ENCODE measurements at regions not wholly inside any gene's neighbourhood (a gene's known extent, or its start where the extent isn't known, plus 50 kb on each side); places are given as distances from the start of the nearest gene placed in this dataset.
A peak's percentile ranks its signal among the peaks of the same experiment; 100 is the strongest.
"Not testable (repeated sequence)": the region's sequence is repeated elsewhere in the genome, so short reads cannot be mapped to it uniquely, and the experiment has no call there.

- no peaks in the 10 kb centered on the region for H3K23me2 ChIP-seq (ENCODE audit: insufficient read length, low read depth, low read length, poor library complexity, severe bottlenecking)
- no peaks in the 10 kb centered on the region for H3K79me2 ChIP-seq (ENCODE audit: insufficient read depth, low read length)
- H3K18ac ChIP-seq (ENCODE audit: insufficient read length, low read depth, low read length), result no peak overlapping the region
- H3K27me3 ChIP-seq (ENCODE audit: insufficient read depth, low read length), result no peaks in the 10 kb centered on the region
- no peak overlapping the region for H4K91ac ChIP-seq (ENCODE audit: insufficient read length, low read depth, low read length)
- no peak overlapping the region for H3K27ac ChIP-seq (ENCODE audit: insufficient read length, low read depth, low read length)
- H2BK20ac ChIP-seq (ENCODE audit: low read depth, low read length, poor library complexity, severe bottlenecking), result no peak overlapping the region
- H2BK15ac ChIP-seq (ENCODE audit: low read depth, low read length), result no peak overlapping the region
- Mint-ChIP-seq H3K27me3 (ENCODE audit: low read depth) (no peaks in the 10 kb centered on the region), H3K36me3 (ENCODE audit: insufficient read depth in 1 of 3, low read depth in 3 of 3) (no peaks in the 10 kb centered on the region), H3K9me3 (no peaks in the 10 kb centered on the region), H3K4me1 (peaks cover 6 to 7% of the 10 kb centered on the region in 2 experiments; a peak in 3 of 4 replicates), H3K27ac (peak overlapping the region in 1 of 3 experiments; percentile 46; a peak in 3 of 7 replicates), H3K4me3 (no peak overlapping the region)
- H4K8ac ChIP-seq (replicated peaks; ENCODE audit: insufficient read length, low read depth, low read length), result no peak overlapping the region
- no peaks in the 10 kb centered on the region for H3K9me3 ChIP-seq (ENCODE audit: control insufficient read depth, low read depth, low read length)
- no peak overlapping the region for H2BK12ac ChIP-seq (ENCODE audit: insufficient read length, low read depth, low read length)
- H2BK120ac ChIP-seq (ENCODE audit: low read depth, low read length, poor library complexity, severe bottlenecking), result no peak overlapping the region
- DNase-seq, result no peak
- no peak overlapping the region for H3K56ac ChIP-seq (ENCODE audit: insufficient read length, low read depth, low read length)
- H3K4me2 ChIP-seq (ENCODE audit: insufficient read depth, insufficient read length, low read length), result no peak overlapping the region
- H3K4ac ChIP-seq (ENCODE audit: low read depth, low read length), result no peak overlapping the region
- no peaks in the 10 kb centered on the region for H3K79me1 ChIP-seq (ENCODE audit: insufficient read depth, low read depth, low read length, poor library complexity, severe bottlenecking)
- WGBS (ENCODE audit: extremely low coverage, insufficient read length, low lambda C conversion rate), result no CpG with 5 or more reads among the region's 7 CpGs
- H3K4me1 ChIP-seq (ENCODE audit: insufficient read depth, low read length), result no peaks in the 10 kb centered on the region
- H3K9ac ChIP-seq (ENCODE audit: extremely low read depth, insufficient read length, low read length), result no peak overlapping the region
- H2AK5ac ChIP-seq (ENCODE audit: insufficient read length, low read length), result no peak overlapping the region
- H3K23ac ChIP-seq (ENCODE audit: insufficient read length, low read depth, low read length), result no peak overlapping the region
- H2BK5ac ChIP-seq (ENCODE audit: insufficient read length, low read length), result no peak overlapping the region
- H4K5ac ChIP-seq (ENCODE audit: insufficient read length, low read depth, low read length), result no peak overlapping the region
- no peak for TF ChIP-seq CTCF (conservative IDR thresholded peaks at IDR 0.05)
- no peak overlapping the region for H3K14ac ChIP-seq (ENCODE audit: insufficient read depth, low read length)
- H4K20me1 ChIP-seq (ENCODE audit: control insufficient read depth, insufficient read depth, insufficient read length), result no peaks in the 10 kb centered on the region
- H2AFZ ChIP-seq (ENCODE audit: low read length), result no peak overlapping the region
- no peak overlapping the region for H3T11ph ChIP-seq (ENCODE audit: low read length)
Measured at GRCh38 chr13:94795292-94795691, 82.9 kb upstream of the SOX21 start.

- WGBS (ENCODE audit: extremely low coverage, insufficient read length, low lambda C conversion rate), result no CpG with 5 or more reads among the region's 2 CpGs
- not testable (repeated sequence) for H4K5ac ChIP-seq (ENCODE audit: insufficient read length, low read depth, low read length)
Measured at GRCh38 chr13:94786246-94786645, 73.9 kb upstream of the SOX21 start.

More at GRCh38 chr13:94786246-94786645, 73.9 kb upstream of the SOX21 start:
- not testable (repeated sequence) for H4K91ac ChIP-seq (ENCODE audit: insufficient read length, low read depth, low read length); H2BK12ac ChIP-seq (ENCODE audit: insufficient read length, low read depth, low read length); H3K4me1 ChIP-seq (ENCODE audit: insufficient read depth, low read length); H3K9ac ChIP-seq (ENCODE audit: extremely low read depth, insufficient read length, low read length); H3K9me3 ChIP-seq (ENCODE audit: control insufficient read depth, low read depth, low read length); H3K14ac ChIP-seq (ENCODE audit: insufficient read depth, low read length); H3K79me2 ChIP-seq (ENCODE audit: insufficient read depth, low read length); H4K20me1 ChIP-seq (ENCODE audit: control insufficient read depth, insufficient read depth, insufficient read length); H3K18ac ChIP-seq (ENCODE audit: insufficient read length, low read depth, low read length); H3K27ac Mint-ChIP-seq; H2BK120ac ChIP-seq (ENCODE audit: low read depth, low read length, poor library complexity, severe bottlenecking); H3K27me3 ChIP-seq (ENCODE audit: insufficient read depth, low read length); H2AFZ ChIP-seq (ENCODE audit: low read length); H3K23me2 ChIP-seq (ENCODE audit: insufficient read length, low read depth, low read length, poor library complexity, severe bottlenecking); H3K27me3 Mint-ChIP-seq (ENCODE audit: low read depth); H3K4ac ChIP-seq (ENCODE audit: low read depth, low read length); H3K9me3 Mint-ChIP-seq; H3K4me2 ChIP-seq (ENCODE audit: insufficient read depth, insufficient read length, low read length); H2BK15ac ChIP-seq (ENCODE audit: low read depth, low read length); DNase-seq; H2BK20ac ChIP-seq (ENCODE audit: low read depth, low read length, poor library complexity, severe bottlenecking); H3K27ac ChIP-seq (ENCODE audit: insufficient read length, low read depth, low read length); H3K23ac ChIP-seq (ENCODE audit: insufficient read length, low read depth, low read length); H3K4me3 Mint-ChIP-seq; H3K79me1 ChIP-seq (ENCODE audit: insufficient read depth, low read depth, low read length, poor library complexity, severe bottlenecking); H3K56ac ChIP-seq (ENCODE audit: insufficient read length, low read depth, low read length); H3K4me1 Mint-ChIP-seq; H2BK5ac ChIP-seq (ENCODE audit: insufficient read length, low read length); H2AK5ac ChIP-seq (ENCODE audit: insufficient read length, low read length); H4K8ac ChIP-seq (replicated peaks; ENCODE audit: insufficient read length, low read depth, low read length); H3T11ph ChIP-seq (ENCODE audit: low read length)
- peaks cover 0 to 16% (median 0%) of the 10 kb centered on the region in 3 experiments; a peak in 3 of 7 replicates for H3K36me3 Mint-ChIP-seq (ENCODE audit: insufficient read depth in 1 of 3, low read depth in 3 of 3)

Data from H9 (cell line).